Suprapubic skin (tissue), 4 donors: ENCODE measurements at regions not wholly inside any gene's neighbourhood (a gene's known extent, or its start where the extent isn't known, plus 50 kb on each side); places are given as distances from the start of the nearest gene placed in this dataset.

Experiments used
- CTCF ChIP-seq, 2 donors: fragments of 200-600 bp in 1 of 2; fragments of 450-650 bp in 1 of 2; sonication (generic) in 1 of 2; IDR thresholded peaks; one replicate each; pipeline ENCODE4 v1.5.1; 2016 to 2019; ENCODE audit warnings: antibody characterized with exemption in 2 of 2, mild to moderate bottlenecking in 1 of 2, moderate library complexity in 1 of 2
- POLR2A ChIP-seq, 2 donors: fragments of 450-650 bp; IDR thresholded peaks; one replicate each; pipeline ENCODE4 v1.6.1; 2017; ENCODE audit warnings: antibody characterized with exemption in 2 of 2, mild to moderate bottlenecking in 2 of 2, moderate library complexity in 2 of 2
- POLR2AphosphoS5 ChIP-seq, 3 donors: sonication (generic); formaldehyde crosslinking; IDR thresholded peaks; one replicate each; pipeline ENCODE4 v1.6.1; 2017; ENCODE audit warnings: antibody characterized with exemption in 3 of 3

DNA sequence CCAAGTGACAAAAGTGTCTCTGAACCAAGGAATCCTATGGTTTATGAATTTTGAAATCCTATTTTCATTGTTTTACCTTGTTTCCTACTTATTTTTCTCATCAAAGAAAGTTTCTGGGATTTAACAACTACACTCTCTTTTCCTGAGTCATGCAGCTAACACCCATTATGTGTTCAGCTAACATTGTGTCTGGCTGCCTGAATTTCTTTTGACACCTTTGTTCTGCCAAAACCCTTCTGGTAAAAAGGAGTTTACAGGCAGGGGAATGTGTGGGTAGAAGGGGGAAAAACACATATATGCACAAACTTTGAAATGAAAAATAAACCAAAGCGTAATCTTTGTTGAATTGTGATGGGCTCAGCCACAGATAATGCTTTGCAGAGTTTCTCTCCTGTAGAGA lies 146.2 kb downstream of the COX7C start:
- TF ChIP-seq POLR2A (IDR thresholded peaks at IDR 0.05) (no peak), POLR2AphosphoS5 (IDR thresholded peaks at IDR 0.05) (no peak), CTCF (IDR thresholded peaks at IDR 0.05) (no peak)
